Chondrocyte (in vitro differentiated cells): ENCODE measurements at regions not wholly inside any gene's neighbourhood (a gene's known extent, or its start where the extent isn't known, plus 50 kb on each side); places are given as distances from the start of the nearest gene placed in this dataset.

Experiments used
- DNase-seq: peaks from one replicate; pipeline ENCODE4 v3.0.0; 2021; ENCODE audit warnings: mixed read lengths, low spot score
- H3K27ac Mint-ChIP-seq: one replicate; pipeline ENCODE4 v1.8.0; 2021; ENCODE audit warnings: mild to moderate bottlenecking, moderate library complexity, mixed read lengths; ENCODE audit not compliant: unreplicated experiment
- H3K27me3 Mint-ChIP-seq: 2 replicates; pipeline ENCODE4 v1.8.0; 2021; ENCODE audit warnings: low read depth, mixed read lengths
- H3K36me3 Mint-ChIP-seq: 2 replicates; pipeline ENCODE4 v1.8.0; 2021; ENCODE audit warnings: low read depth, mixed read lengths
- H3K4me1 Mint-ChIP-seq: 2 replicates; pipeline ENCODE4 v1.8.0; 2021; ENCODE audit warnings: low read depth, mild to moderate bottlenecking, mixed read lengths
- H3K4me3 Mint-ChIP-seq: one replicate; pipeline ENCODE4 v1.8.0; 2021; ENCODE audit warnings: mild to moderate bottlenecking, moderate library complexity, mixed read lengths; ENCODE audit not compliant: unreplicated experiment
- H3K9me3 Mint-ChIP-seq: 2 replicates; pipeline ENCODE4 v1.8.0; 2021; ENCODE audit warnings: low read depth, mixed read lengths
- TF ChIP-seq, protein P1 (sequence below): fragments of 200-600 bp; sonication (generic); IDR thresholded peaks from 2 replicates; pipeline ENCODE4 v1.5.0; 2021; ENCODE audit warnings: antibody characterized with exemption, mild to moderate bottlenecking, moderate library complexity

DNA sequence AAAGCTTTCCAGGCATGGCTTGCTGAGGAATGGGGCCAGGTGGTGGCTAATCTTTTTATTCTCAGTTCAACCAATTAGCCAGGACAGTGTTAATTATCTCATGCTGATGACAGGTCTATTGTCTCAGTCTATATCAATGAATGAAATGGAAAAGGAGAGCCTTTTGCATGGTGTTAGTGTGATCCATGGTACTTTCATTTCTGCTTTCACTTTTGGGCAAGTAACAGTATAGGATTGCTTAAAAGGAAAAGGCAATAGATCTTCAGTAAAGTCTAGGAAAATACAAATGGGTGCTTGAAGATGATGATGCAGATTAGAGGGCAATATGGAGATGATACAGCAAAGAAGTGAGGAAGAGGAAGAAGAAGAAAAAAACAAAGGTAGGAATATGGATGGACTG lies 430.3 kb downstream of the TFAP2A start:
- no peak overlapping the region for H3K4me3 Mint-ChIP-seq
- DNase-seq: no peak
- H3K4me1 Mint-ChIP-seq: no peaks in the 10 kb centered on the region
- no peak overlapping the region for H3K27ac Mint-ChIP-seq
- TF ChIP-seq, protein P1, sequence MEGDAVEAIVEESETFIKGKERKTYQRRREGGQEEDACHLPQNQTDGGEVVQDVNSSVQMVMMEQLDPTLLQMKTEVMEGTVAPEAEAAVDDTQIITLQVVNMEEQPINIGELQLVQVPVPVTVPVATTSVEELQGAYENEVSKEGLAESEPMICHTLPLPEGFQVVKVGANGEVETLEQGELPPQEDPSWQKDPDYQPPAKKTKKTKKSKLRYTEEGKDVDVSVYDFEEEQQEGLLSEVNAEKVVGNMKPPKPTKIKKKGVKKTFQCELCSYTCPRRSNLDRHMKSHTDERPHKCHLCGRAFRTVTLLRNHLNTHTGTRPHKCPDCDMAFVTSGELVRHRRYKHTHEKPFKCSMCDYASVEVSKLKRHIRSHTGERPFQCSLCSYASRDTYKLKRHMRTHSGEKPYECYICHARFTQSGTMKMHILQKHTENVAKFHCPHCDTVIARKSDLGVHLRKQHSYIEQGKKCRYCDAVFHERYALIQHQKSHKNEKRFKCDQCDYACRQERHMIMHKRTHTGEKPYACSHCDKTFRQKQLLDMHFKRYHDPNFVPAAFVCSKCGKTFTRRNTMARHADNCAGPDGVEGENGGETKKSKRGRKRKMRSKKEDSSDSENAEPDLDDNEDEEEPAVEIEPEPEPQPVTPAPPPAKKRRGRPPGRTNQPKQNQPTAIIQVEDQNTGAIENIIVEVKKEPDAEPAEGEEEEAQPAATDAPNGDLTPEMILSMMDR: no peak
- no peaks in the 10 kb centered on the region for H3K27me3 Mint-ChIP-seq
- H3K36me3 Mint-ChIP-seq: peaks cover 3% of the 10 kb centered on the region
- peaks cover 11% of the 10 kb centered on the region for H3K9me3 Mint-ChIP-seq

DNA sequence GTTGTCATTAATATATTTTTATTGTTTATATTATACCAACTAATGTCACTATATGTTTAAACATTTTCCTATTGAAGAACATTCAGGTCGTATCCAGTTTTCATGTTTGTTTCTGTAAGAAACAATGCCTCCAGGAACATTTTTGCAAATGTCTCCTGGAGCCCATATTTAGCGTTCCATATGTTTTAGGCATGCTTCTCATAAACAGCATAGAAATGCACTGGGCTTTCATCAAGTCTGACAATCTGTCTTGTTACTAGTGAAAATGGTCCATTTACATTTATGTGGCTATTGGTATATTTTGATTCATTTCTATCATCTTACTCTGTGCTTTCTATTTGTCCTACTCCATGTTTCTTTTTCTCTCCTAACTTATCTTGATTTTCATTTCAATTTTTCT lies 431.7 kb downstream of the TFAP2A start:
- H3K27me3 Mint-ChIP-seq: no peaks in the 10 kb centered on the region
- TF ChIP-seq, protein P1: no peak
- peaks cover 11% of the 10 kb centered on the region for H3K9me3 Mint-ChIP-seq
- no peak for DNase-seq
- H3K36me3 Mint-ChIP-seq: peaks cover 3% of the 10 kb centered on the region
- no peaks in the 10 kb centered on the region for H3K4me1 Mint-ChIP-seq
- H3K27ac Mint-ChIP-seq: no peak overlapping the region
- no peak overlapping the region for H3K4me3 Mint-ChIP-seq

DNA sequence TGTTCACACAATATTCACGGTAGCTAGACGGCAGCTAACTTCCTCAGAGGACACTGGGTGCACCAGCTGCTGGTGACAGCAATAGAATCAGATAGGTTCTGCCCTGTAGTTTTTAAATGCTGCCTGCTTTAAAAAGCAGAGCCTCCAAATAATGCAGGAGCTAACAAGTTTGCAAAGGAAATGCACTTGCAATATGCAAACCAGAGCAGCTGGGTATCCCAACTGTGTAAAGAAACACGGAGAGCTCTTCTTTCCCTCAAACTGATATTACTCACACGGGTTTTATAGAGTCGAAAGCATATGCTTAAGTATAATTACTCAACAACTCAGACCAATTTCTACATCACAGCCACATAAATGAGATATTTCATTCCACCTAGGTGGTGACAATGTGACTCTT lies 432.7 kb downstream of the TFAP2A start:
- TF ChIP-seq, protein P1: no peak
- Mint-ChIP-seq H3K4me1 (no peaks in the 10 kb centered on the region), H3K9me3 (peaks cover 11% of the 10 kb centered on the region), H3K36me3 (peaks cover 3% of the 10 kb centered on the region), H3K27ac (no peak overlapping the region), H3K4me3 (no peak overlapping the region), H3K27me3 (no peaks in the 10 kb centered on the region)
- DNase-seq: no peak

DNA sequence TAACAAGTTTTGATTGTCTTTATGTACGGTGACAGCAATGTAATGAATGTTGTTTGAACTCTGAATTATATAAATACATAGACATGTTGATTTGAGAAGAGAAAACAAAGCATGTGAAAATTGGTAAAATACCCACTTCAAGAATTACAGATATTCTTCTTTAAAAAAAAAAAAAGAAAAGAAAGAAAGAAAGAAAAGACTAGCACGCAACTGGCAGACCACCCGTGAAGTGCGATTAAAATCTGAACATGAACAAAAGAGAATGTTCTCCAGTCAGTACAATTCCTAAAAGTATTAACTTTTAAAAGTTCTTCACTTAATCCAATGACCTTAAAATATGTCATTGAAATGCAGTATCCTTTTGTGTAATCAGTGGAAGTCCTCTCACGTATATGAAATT lies 434.9 kb downstream of the TFAP2A start:
- H3K36me3 Mint-ChIP-seq: peaks cover 3% of the 10 kb centered on the region
- no peaks in the 10 kb centered on the region for H3K4me1 Mint-ChIP-seq
- DNase-seq: no peak
- peaks cover 11% of the 10 kb centered on the region for H3K9me3 Mint-ChIP-seq
- no peaks in the 10 kb centered on the region for H3K27me3 Mint-ChIP-seq
- no peak overlapping the region for H3K4me3 Mint-ChIP-seq
- no peak overlapping the region for H3K27ac Mint-ChIP-seq
- TF ChIP-seq, protein P1: no peak

DNA sequence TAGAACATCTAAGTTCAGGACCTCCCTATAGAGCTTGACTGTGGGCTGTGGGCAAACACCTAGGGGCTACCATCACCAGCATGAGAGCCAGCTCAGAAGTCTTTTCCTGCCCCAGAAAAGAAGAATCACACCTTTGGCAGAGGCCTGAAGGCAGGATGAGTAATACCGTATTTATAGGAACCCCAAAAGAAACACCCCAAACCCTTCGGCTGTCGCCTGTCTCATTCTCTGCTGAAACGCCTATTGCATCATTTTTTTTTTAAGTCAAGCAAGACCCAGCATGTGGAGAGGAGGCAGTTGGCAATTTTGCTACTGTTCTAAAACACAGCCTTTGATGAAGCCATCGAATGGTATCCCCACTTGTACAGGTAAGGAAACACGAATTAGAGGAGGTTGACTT lies 436.4 kb downstream of the TFAP2A start:
- Mint-ChIP-seq H3K27ac (no peak overlapping the region), H3K4me3 (no peak overlapping the region), H3K36me3 (no peaks in the 10 kb centered on the region), H3K4me1 (no peaks in the 10 kb centered on the region), H3K9me3 (peaks cover 3% of the 10 kb centered on the region), H3K27me3 (no peaks in the 10 kb centered on the region)
- no peak for DNase-seq
- TF ChIP-seq, protein P1: no peak
